Limb (tissue), 2 donors: ENCODE measurements at regions not wholly inside any gene's neighbourhood (a gene's known extent, or its start where the extent isn't known, plus 50 kb on each side); places are given as distances from the start of the nearest gene placed in this dataset.
A peak's percentile ranks its signal among the peaks of the same experiment; 100 is the strongest.
"Not testable (repeated sequence)": the region's sequence is repeated elsewhere in the genome, so short reads cannot be mapped to it uniquely, and the experiment has no call there.

Experiments used
- DNase-seq, 2 donors: peaks; one replicate each; pipeline ENCODE4 v3.0.0-alpha.2; 2016; ENCODE audit errors: extremely low spot score in 2 of 2

- DNase-seq: no peak
Measured at GRCh38 chr11:21928847-21929246, 264.0 kb upstream of the ANO5 start.

GRCh38 chr11:21930408-21930807 lies 262.5 kb upstream of the ANO5 start:
- DNase-seq: no peak

GRCh38 chr11:21931436-21932101 lies 261.3 kb upstream of the ANO5 start:
- DNase-seq: no peak

GRCh38 chr11:21933095-21933494 lies 259.8 kb upstream of the ANO5 start:
- DNase-seq: peak in 1 of 2 donors; percentile 6

GRCh38 chr11:21944577-21944976 lies 248.3 kb upstream of the ANO5 start:
- DNase-seq: no peak

DNA sequence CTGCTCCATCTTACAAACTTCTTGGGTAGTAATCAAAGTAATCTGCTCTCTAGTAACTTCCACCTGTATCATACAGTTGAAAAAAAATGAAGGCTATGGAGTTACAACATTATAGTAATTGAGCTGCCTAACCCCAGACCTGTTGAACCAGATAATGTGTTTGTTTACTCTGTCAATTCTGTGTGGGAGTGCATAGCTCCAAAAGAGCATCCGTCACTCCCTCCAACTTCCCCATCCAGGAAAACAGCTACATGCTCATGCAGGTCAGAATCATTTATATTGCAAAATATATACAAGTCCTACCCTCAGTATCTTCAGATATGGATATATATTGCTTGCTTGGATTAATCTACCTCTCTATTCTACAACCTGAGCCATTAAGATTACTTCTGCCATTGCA lies 244.0 kb upstream of the ANO5 start:
- DNase-seq: no peak

GRCh38 chr11:21949763-21950413 lies 243.0 kb upstream of the ANO5 start:
- no peak for DNase-seq

GRCh38 chr11:21963013-21963412 lies 229.9 kb upstream of the ANO5 start:
- no peak for DNase-seq

DNA sequence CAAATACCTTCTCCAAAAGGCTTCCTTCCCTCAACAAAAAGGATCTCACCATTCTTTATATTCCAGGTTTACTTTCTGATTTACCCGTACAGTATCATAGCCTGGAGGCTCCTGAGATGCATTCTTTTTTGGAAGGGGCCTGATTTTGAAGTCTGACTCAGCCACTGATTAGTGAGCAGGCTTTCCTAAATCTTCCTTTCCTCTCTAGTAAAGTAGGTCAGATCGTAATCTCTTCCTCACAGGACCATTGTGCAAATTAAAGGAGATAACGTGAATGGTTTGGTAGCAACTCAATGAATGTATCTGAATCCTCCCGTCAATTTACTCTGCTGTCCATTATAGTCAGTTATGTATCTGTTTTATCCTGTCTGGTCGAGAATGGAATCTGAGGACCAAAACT lies 227.7 kb upstream of the ANO5 start:
- DNase-seq: no peak

DNA sequence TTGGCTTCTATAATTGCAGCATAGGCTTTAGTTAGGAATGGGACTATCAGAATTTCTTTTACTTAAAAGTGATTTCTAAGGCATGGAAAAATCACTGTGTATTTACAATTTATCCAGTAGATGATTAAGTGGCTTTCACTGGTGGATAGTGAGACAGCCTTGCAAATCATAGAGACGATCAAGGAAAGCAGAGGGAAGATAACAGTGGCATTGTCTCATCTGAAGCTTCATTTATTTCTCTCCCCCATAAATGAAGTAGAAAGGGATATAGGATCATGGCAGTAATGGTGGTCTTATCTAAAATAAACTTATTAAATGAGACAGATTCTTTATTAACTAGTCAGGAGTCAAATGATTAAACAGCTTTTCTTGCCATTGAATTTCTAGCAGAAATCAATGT lies 224.2 kb upstream of the ANO5 start:
- DNase-seq: no peak

- no peak for DNase-seq
Measured at GRCh38 chr11:21969841-21970240, 223.0 kb upstream of the ANO5 start.

- no peak for DNase-seq
Measured at GRCh38 chr11:21975242-21975641, 217.6 kb upstream of the ANO5 start.

DNA sequence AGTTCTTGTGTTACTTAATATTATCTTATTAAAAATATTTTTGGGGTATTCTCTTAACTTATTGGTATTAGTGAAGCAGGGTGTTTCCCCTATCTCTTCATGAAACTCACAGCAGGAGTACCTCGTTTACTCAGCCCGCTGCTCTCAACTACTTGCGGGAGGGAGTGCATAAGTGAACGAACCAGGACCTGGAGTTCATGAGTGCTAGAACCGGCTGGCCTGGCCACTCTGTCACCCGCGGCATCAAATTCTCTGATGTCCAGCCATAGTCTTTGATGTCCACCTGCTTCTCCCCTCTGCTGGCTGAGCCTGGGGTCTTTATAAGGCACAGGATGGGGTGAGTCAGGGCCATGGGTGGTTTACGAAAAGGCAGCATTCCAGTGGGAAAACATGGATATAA lies 216.7 kb upstream of the ANO5 start:
- DNase-seq: no peak

DNA sequence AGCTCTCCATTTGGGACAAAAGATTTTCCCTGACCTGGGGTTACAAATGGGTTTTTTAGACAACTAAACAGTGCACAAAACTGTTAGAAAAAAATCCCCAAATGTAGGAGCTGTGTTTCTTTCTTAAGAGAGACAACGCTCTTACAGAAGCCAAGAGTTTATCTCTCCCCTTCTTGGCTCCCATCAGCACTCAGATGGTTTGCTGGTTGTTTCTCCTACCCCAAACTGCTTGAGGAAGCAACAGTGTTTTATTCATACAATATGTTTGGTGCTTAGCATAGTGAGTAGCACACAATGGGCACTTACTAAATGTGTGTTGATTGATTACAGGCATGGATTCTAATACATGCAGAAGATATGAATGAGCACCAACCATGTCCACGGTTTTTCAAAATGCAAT lies 209.5 kb upstream of the ANO5 start:
- DNase-seq: no peak

- DNase-seq: no peak
Measured at GRCh38 chr11:21986361-21986760, 206.5 kb upstream of the ANO5 start.

GRCh38 chr11:21987261-21987660 lies 205.6 kb upstream of the ANO5 start:
- DNase-seq: no peak

DNA sequence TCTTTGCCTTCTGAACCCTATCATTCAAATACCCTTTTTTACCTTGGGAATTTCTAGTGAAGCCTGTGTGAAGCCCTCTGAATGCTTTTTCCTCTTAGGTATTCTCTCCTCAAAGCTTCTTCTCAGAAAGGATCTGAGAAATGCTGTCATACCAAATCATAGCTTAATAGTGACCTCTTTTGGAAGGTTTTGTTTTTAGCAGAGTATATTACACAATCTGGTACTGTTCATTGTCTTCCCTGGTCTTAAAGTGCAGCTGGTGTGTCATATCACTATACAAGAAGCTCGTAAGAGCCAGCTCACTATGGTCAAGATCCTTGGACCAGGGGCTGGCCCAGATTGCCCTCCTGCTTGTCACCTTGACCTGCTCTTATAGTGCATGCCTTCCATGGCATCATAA lies 204.4 kb upstream of the ANO5 start:
- peak in 1 of 2 donors; percentile 34 for DNase-seq

GRCh38 chr11:22001803-22002202 lies 191.1 kb upstream of the ANO5 start:
- not testable (repeated sequence) for DNase-seq

GRCh38 chr11:22006901-22007300 lies 186.0 kb upstream of the ANO5 start:
- no peak for DNase-seq

DNA sequence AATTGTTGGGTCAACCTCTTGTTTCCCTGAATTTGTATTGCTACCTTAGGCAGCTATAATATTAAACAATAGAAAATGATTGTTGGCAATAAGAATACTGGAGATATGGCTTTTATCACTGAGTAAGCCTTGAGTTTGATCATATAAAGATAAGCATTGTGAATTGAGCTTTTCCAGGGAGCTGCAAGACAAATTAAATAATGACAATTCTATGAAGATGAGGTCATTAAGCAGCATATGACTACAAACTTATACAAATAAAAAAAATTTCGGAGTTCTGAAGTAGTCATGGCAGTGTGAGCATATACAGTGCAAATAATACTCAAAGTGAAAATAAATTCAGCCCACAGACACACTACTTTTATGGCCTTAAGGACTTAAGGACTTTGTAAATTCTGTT lies 161.1 kb upstream of the ANO5 start:
- DNase-seq: no peak

- no peak for DNase-seq
Measured at GRCh38 chr11:22037505-22037904, 155.4 kb upstream of the ANO5 start.

GRCh38 chr11:22041039-22041438 lies 151.8 kb upstream of the ANO5 start:
- DNase-seq: no peak

DNA sequence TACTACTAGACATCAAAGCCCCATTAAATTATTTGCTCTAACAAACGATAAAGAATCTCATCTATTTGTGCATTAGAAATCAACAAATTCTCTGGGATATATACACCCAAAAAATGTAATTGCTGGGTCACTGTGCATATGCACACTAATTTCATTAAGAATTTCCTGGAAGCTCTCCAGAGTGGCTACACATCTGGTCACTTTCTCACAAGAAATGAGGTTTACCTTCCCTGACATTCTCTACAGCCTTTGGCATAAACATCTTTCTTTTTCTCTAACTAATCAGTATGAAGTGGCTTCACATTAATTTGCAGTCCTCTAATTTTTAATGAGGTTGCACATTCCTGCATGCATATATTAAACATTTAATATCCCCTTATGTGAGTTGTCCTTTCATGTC lies 150.8 kb upstream of the ANO5 start:
- no peak for DNase-seq

GRCh38 chr11:22044126-22044525 lies 148.8 kb upstream of the ANO5 start:
- DNase-seq: no peak
